Liver (tissue), 8 donors: ENCODE measurements at regions not wholly inside any gene's neighbourhood (a gene's known extent, or its start where the extent isn't known, plus 50 kb on each side); places are given as distances from the start of the nearest gene placed in this dataset.

ENCODE experiments used
- DNase-seq: peaks from one replicate; pipeline ENCODE4 v3.0.0-alpha.2; 2017; ENCODE audit warnings: low spot score
- H3K27ac ChIP-seq, 2 donors: one replicate each; pipeline ENCODE4 v1.7.0; 2013; ENCODE audit warnings: inconsistent platforms in 2 of 2, low read length in 2 of 2, control low read depth in 1 of 2, low read depth in 1 of 2, mild to moderate bottlenecking in 1 of 2
- H3K27me3 ChIP-seq, 4 donors: one replicate each; pipeline versions ENCODE4 v1.6.1 to v1.7.0; 2013; ENCODE audit warnings: low read length in 3 of 4, inconsistent platforms in 1 of 4, mild to moderate bottlenecking in 1 of 4, moderate library complexity in 1 of 4; ENCODE audit not compliant: control insufficient read depth in 4 of 4, insufficient read depth in 4 of 4
- H3K36me3 ChIP-seq, 4 donors: one replicate each; pipeline versions ENCODE4 v1.6.1 to v1.7.0; 2013; ENCODE audit warnings: low read length in 3 of 4, mild to moderate bottlenecking in 3 of 4, low read depth in 1 of 4, moderate library complexity in 1 of 4; ENCODE audit not compliant: control insufficient read depth in 4 of 4, insufficient read depth in 3 of 4
- H3K4me1 ChIP-seq, 4 donors: one replicate each; pipeline versions ENCODE4 v1.6.1 to v1.7.0; 2013; ENCODE audit warnings: low read length in 3 of 4, mild to moderate bottlenecking in 3 of 4, moderate library complexity in 1 of 4; ENCODE audit not compliant: control insufficient read depth in 4 of 4, insufficient read depth in 4 of 4
- H3K4me3 ChIP-seq, 3 donors: one replicate each; pipeline versions ENCODE4 v1.6.1 to v1.7.0; 2013; ENCODE audit warnings: low read length in 3 of 3, control low read depth in 1 of 3, low read depth in 1 of 3, mild to moderate bottlenecking in 1 of 3
- H3K9ac ChIP-seq, 2 donors: one replicate each; pipeline ENCODE4 v1.7.0; 2013; ENCODE audit warnings: low read length in 2 of 2, mild to moderate bottlenecking in 2 of 2, moderate library complexity in 2 of 2, control low read depth in 1 of 2, low read depth in 1 of 2
- H3K9me3 ChIP-seq, 4 donors: one replicate each; pipeline versions ENCODE4 v1.6.1 to v1.7.0; 2013; ENCODE audit warnings: low read length in 3 of 4; ENCODE audit not compliant: control insufficient read depth in 4 of 4
- ATF3 ChIP-seq: IDR thresholded peaks from 2 replicates; pipeline ENCODE4 v1.6.1; 2016; ENCODE audit warnings: antibody characterized with exemption
- CTCF ChIP-seq: fragments of 150-350 bp; IDR thresholded peaks from 2 replicates; pipeline ENCODE4 v1.5.1; 2017; ENCODE audit warnings: improper control_type of control experiment, low read depth, low read length; ENCODE audit not compliant: missing input control
- FOXA1 ChIP-seq: IDR thresholded peaks from 2 replicates; pipeline ENCODE4 v1.6.1; 2016; ENCODE audit warnings: antibody characterized with exemption
- FOXA2 ChIP-seq: IDR thresholded peaks from 2 replicates; pipeline ENCODE4 v1.6.1; 2016; ENCODE audit warnings: antibody characterized with exemption
- GABPA ChIP-seq, 2 donors: IDR thresholded peaks in 1 of 2; conservative IDR thresholded peaks in 1 of 2; 2 replicates each; pipeline ENCODE4 v1.6.1; 2016; ENCODE audit warnings: antibody characterized with exemption in 2 of 2, mild to moderate bottlenecking in 1 of 2, moderate library complexity in 1 of 2
- HNF4A ChIP-seq, 2 donors: conservative IDR thresholded peaks; 2 replicates each; pipeline ENCODE4 v1.6.1; 2016; ENCODE audit warnings: antibody characterized with exemption in 2 of 2, mild to moderate bottlenecking in 2 of 2
- HNF4G ChIP-seq: IDR thresholded peaks from 2 replicates; pipeline ENCODE4 v1.6.1; 2016; ENCODE audit warnings: antibody characterized with exemption
- JUND ChIP-seq, 2 donors: IDR thresholded peaks; 2 replicates each; pipeline ENCODE4 v1.6.1; 2016; ENCODE audit warnings: antibody characterized with exemption in 2 of 2
- MAX ChIP-seq: IDR thresholded peaks from 2 replicates; pipeline ENCODE4 v1.6.1; 2016; ENCODE audit warnings: antibody characterized with exemption
- NR2F2 ChIP-seq: IDR thresholded peaks from 2 replicates; pipeline ENCODE4 v1.6.1; 2016; ENCODE audit warnings: antibody characterized with exemption
- RAD21 ChIP-seq, 2 donors: IDR thresholded peaks; 2 replicates each; pipeline ENCODE4 v1.6.1; 2016; ENCODE audit warnings: antibody characterized with exemption in 2 of 2, mild to moderate bottlenecking in 2 of 2
- REST ChIP-seq: IDR thresholded peaks from 2 replicates; pipeline ENCODE4 v1.6.1; 2016; ENCODE audit warnings: antibody characterized with exemption, mild to moderate bottlenecking
- RXRA ChIP-seq, 2 donors: IDR thresholded peaks; 2 replicates each; pipeline ENCODE4 v1.6.1; 2017 to 2018; ENCODE audit warnings: antibody characterized with exemption in 2 of 2, mild to moderate bottlenecking in 1 of 2
- SP1 ChIP-seq: IDR thresholded peaks from 2 replicates; pipeline ENCODE4 v1.6.1; 2018; ENCODE audit warnings: antibody characterized with exemption, mild to moderate bottlenecking
- TAF1 ChIP-seq: conservative IDR thresholded peaks from 2 replicates; pipeline ENCODE4 v1.6.1; 2016; ENCODE audit warnings: antibody characterized with exemption, mild to moderate bottlenecking
- YY1 ChIP-seq: IDR thresholded peaks from 2 replicates; pipeline ENCODE4 v1.6.1; 2016; ENCODE audit warnings: antibody characterized with exemption, mild to moderate bottlenecking
- ZBTB33 ChIP-seq: IDR thresholded peaks from 2 replicates; pipeline ENCODE4 v1.6.1; 2016; ENCODE audit warnings: antibody characterized with exemption
- WGBS: extraction: QIAGEN DNeasy Blood & Tissue Kit; methylation state at CpG from one replicate; pipeline ENCODE4 v1.1.7; 2013; 5-methylcytosine and 5-hydroxymethylcytosine counted together
- donor health status: healthy.
- donor health status: healthy.
- donor health status: healthy.
- donor health status: healthy.
- donor health status: healthy.

- TF ChIP-seq REST: no peak
- TF ChIP-seq NR2F2: no peak
These were observed 615.7 kb downstream of the GABRG2 start (continued) for GRCh38 chr5:162683284-162683683.

- Histone ChIP-seq H3K27ac (no peak overlapping the region), H3K27me3 (no peaks in the 10 kb centered on the region), H3K4me1 (no peaks in the 10 kb centered on the region), H3K9me3 (no peaks in the 10 kb centered on the region), H3K36me3 (no peaks in the 10 kb centered on the region), H3K4me3 (no peak overlapping the region), H3K9ac (no peak overlapping the region)
- DNase-seq: no peak
- 60% methylated on average over 3 of the region's 3 CpGs for WGBS
- no peak for TF ChIP-seq REST
- TF ChIP-seq CTCF: no peak
- TF ChIP-seq RXRA (IDR thresholded peaks at IDR 0.05): no peak
- no peak for TF ChIP-seq FOXA2
- no peak for TF ChIP-seq NR2F2
- no peak for TF ChIP-seq TAF1
- no peak for TF ChIP-seq ZBTB33
- TF ChIP-seq FOXA1: no peak
- no peak for TF ChIP-seq HNF4G
- TF ChIP-seq RAD21 (IDR thresholded peaks at IDR 0.05): no peak
- TF ChIP-seq GABPA (IDR thresholded peaks at IDR 0.05 in 1 of 2, conservative IDR thresholded peaks at IDR 0.05 in 1 of 2): no peak
- TF ChIP-seq ATF3: no peak
- TF ChIP-seq YY1: no peak
- TF ChIP-seq HNF4A (conservative IDR thresholded peaks at IDR 0.05): no peak
- TF ChIP-seq MAX: no peak
- TF ChIP-seq JUND (IDR thresholded peaks at IDR 0.05): no peak
- no peak for TF ChIP-seq SP1
These were observed 616.6 kb downstream of the GABRG2 start for GRCh38 chr5:162684145-162684544.
